ENCODE measurements at regions not wholly inside any gene's neighbourhood (a gene's known extent, or its start where the extent isn't known, plus 50 kb on each side); places are given as distances from the start of the nearest gene placed in this dataset.

DNA sequence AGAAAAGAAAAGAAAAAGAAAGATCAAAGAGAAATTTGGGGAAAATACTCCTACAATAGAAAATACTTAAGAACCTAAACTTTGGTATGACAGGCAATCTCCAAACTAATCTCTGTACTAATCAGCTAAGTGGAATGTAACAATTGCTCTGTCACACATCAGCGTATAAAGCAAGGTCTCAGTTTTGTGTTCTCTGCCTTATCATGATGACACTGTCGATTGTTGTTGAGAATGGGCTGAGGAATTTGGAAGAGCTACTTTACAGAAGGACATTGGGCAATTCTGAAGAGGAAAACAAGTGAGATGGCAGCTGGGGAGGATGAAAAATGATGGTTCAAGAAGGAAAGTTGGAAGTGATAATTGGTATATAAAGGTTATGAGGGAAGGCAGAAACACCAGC lies 486.0 kb upstream of the HTR2C start:
- TF ChIP-seq, protein P1, sequence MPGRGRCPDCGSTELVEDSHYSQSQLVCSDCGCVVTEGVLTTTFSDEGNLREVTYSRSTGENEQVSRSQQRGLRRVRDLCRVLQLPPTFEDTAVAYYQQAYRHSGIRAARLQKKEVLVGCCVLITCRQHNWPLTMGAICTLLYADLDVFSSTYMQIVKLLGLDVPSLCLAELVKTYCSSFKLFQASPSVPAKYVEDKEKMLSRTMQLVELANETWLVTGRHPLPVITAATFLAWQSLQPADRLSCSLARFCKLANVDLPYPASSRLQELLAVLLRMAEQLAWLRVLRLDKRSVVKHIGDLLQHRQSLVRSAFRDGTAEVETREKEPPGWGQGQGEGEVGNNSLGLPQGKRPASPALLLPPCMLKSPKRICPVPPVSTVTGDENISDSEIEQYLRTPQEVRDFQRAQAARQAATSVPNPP (CRISPR knock-in tag; IDR thresholded peaks at IDR 0.05): no peak
- TF ChIP-seq, protein P2, sequence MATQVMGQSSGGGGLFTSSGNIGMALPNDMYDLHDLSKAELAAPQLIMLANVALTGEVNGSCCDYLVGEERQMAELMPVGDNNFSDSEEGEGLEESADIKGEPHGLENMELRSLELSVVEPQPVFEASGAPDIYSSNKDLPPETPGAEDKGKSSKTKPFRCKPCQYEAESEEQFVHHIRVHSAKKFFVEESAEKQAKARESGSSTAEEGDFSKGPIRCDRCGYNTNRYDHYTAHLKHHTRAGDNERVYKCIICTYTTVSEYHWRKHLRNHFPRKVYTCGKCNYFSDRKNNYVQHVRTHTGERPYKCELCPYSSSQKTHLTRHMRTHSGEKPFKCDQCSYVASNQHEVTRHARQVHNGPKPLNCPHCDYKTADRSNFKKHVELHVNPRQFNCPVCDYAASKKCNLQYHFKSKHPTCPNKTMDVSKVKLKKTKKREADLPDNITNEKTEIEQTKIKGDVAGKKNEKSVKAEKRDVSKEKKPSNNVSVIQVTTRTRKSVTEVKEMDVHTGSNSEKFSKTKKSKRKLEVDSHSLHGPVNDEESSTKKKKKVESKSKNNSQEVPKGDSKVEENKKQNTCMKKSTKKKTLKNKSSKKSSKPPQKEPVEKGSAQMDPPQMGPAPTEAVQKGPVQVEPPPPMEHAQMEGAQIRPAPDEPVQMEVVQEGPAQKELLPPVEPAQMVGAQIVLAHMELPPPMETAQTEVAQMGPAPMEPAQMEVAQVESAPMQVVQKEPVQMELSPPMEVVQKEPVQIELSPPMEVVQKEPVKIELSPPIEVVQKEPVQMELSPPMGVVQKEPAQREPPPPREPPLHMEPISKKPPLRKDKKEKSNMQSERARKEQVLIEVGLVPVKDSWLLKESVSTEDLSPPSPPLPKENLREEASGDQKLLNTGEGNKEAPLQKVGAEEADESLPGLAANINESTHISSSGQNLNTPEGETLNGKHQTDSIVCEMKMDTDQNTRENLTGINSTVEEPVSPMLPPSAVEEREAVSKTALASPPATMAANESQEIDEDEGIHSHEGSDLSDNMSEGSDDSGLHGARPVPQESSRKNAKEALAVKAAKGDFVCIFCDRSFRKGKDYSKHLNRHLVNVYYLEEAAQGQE (IDR thresholded peaks at IDR 0.05; ENCODE audit: borderline replicate concordance in 1 of 2, low read depth in 1 of 2, low read length in 2 of 2): no peak
- TF ChIP-seq, protein P3, sequence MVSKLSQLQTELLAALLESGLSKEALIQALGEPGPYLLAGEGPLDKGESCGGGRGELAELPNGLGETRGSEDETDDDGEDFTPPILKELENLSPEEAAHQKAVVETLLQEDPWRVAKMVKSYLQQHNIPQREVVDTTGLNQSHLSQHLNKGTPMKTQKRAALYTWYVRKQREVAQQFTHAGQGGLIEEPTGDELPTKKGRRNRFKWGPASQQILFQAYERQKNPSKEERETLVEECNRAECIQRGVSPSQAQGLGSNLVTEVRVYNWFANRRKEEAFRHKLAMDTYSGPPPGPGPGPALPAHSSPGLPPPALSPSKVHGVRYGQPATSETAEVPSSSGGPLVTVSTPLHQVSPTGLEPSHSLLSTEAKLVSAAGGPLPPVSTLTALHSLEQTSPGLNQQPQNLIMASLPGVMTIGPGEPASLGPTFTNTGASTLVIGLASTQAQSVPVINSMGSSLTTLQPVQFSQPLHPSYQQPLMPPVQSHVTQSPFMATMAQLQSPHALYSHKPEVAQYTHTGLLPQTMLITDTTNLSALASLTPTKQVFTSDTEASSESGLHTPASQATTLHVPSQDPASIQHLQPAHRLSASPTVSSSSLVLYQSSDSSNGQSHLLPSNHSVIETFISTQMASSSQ (IDR thresholded peaks at IDR 0.05; ENCODE audit: low read depth): no peak
- TF ChIP-seq, protein P3 (CRISPR knock-in tag; IDR thresholded peaks at IDR 0.05; ENCODE audit: borderline replicate concordance): no peak
- TF ChIP-seq MYC (CRISPR knock-in tag; IDR thresholded peaks at IDR 0.05; ENCODE audit: borderline replicate concordance) (no peak), MIXL1 (CRISPR knock-in tag; IDR thresholded peaks at IDR 0.05) (no peak), POLR2AphosphoS2 (IDR thresholded peaks at IDR 0.05; ENCODE audit: low read depth, low read length) (no peak), NFATC3 (CRISPR knock-in tag; IDR thresholded peaks at IDR 0.05) (no peak), RBAK (CRISPR knock-in tag; IDR thresholded peaks at IDR 0.05) (no peak), BORCS8-MEF2B (CRISPR knock-in tag; IDR thresholded peaks at IDR 0.05) (no peak), TCF12 (IDR thresholded peaks at IDR 0.05) (no peak), TCF12 (CRISPR knock-in tag; IDR thresholded peaks at IDR 0.05) (no peak)
- TF ChIP-seq, protein P4, sequence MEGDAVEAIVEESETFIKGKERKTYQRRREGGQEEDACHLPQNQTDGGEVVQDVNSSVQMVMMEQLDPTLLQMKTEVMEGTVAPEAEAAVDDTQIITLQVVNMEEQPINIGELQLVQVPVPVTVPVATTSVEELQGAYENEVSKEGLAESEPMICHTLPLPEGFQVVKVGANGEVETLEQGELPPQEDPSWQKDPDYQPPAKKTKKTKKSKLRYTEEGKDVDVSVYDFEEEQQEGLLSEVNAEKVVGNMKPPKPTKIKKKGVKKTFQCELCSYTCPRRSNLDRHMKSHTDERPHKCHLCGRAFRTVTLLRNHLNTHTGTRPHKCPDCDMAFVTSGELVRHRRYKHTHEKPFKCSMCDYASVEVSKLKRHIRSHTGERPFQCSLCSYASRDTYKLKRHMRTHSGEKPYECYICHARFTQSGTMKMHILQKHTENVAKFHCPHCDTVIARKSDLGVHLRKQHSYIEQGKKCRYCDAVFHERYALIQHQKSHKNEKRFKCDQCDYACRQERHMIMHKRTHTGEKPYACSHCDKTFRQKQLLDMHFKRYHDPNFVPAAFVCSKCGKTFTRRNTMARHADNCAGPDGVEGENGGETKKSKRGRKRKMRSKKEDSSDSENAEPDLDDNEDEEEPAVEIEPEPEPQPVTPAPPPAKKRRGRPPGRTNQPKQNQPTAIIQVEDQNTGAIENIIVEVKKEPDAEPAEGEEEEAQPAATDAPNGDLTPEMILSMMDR (CRISPR knock-in tag; IDR thresholded peaks at IDR 0.05): no peak
- TF ChIP-seq, protein P5, sequence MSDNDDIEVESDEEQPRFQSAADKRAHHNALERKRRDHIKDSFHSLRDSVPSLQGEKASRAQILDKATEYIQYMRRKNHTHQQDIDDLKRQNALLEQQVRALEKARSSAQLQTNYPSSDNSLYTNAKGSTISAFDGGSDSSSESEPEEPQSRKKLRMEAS (IDR thresholded peaks at IDR 0.05): no peak
- TF ChIP-seq, protein P6, sequence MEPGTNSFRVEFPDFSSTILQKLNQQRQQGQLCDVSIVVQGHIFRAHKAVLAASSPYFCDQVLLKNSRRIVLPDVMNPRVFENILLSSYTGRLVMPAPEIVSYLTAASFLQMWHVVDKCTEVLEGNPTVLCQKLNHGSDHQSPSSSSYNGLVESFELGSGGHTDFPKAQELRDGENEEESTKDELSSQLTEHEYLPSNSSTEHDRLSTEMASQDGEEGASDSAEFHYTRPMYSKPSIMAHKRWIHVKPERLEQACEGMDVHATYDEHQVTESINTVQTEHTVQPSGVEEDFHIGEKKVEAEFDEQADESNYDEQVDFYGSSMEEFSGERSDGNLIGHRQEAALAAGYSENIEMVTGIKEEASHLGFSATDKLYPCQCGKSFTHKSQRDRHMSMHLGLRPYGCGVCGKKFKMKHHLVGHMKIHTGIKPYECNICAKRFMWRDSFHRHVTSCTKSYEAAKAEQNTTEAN (CRISPR knock-in tag; conservative IDR thresholded peaks at IDR 0.05): no peak
- TF ChIP-seq, protein P7, sequence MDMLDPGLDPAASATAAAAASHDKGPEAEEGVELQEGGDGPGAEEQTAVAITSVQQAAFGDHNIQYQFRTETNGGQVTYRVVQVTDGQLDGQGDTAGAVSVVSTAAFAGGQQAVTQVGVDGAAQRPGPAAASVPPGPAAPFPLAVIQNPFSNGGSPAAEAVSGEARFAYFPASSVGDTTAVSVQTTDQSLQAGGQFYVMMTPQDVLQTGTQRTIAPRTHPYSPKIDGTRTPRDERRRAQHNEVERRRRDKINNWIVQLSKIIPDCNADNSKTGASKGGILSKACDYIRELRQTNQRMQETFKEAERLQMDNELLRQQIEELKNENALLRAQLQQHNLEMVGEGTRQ (IDR thresholded peaks at IDR 0.05; ENCODE audit: low read depth, low read length): no peak
- TF ChIP-seq, protein P7 (CRISPR knock-in tag; IDR thresholded peaks at IDR 0.05; ENCODE audit: borderline replicate concordance): no peak
